HepG2 (cell line): ENCODE measurements at regions not wholly inside any gene's neighbourhood (a gene's known extent, or its start where the extent isn't known, plus 50 kb on each side); places are given as distances from the start of the nearest gene placed in this dataset.

Source experiments
- ATAC-seq: fragments of 200-7000 bp; cut with Tn5 transposase; 3 replicates; pipeline ENCODE4 v1.9.1; 2020; ENCODE audit warnings: mild to moderate bottlenecking, moderate library complexity
- BruUV-seq: library from RNA; stranded (reverse); fragments of 400-500 nt; replicated peaks from 2 replicates; lab custom pipeline; 2021; lab: Mats Ljungman, UMichigan
- CTCF ChIA-PET: fragments of 300-600 bp; formaldehyde crosslinking; extraction: SDS; loops from one replicate; lab custom pipeline; 2021; ENCODE audit warnings: low total read pairs, inconsistent platforms, low intra/inter-chr PET ratio; lab: Yijun Ruan, JAX
- POLR2A ChIA-PET: fragments of 350-600 bp; sonication (Branson Sonifier 250); formaldehyde crosslinking; loops from one replicate; lab custom pipeline; 2020; ENCODE audit warnings: antibody characterized with exemption, inconsistent platforms; lab: Yijun Ruan, JAX
- DNase-seq: peaks from one replicate; pipeline ENCODE4 v3.0.0-alpha.2; 2015; ENCODE audit warnings: low spot score
- FAIRE-seq: peaks from 3 replicates; lab custom pipeline; 2011; peaks lifted over from hg19 to GRCh38; lab: Jason Lieb, UNC
- H2AFZ ChIP-seq: one replicate; pipeline ENCODE4 v1.6.1; 2011; ENCODE audit warnings: low read length, inconsistent platforms
- H3K27ac ChIP-seq: fragments of 300-600 bp; 3 replicates; pipeline ENCODE4 v1.8.0; 2011; ENCODE audit warnings: mixed run types, mild to moderate bottlenecking, mixed read lengths, low read length, inconsistent platforms; ENCODE audit not compliant: insufficient read depth; ENCODE audit errors: extremely low read length
- H3K27me3 ChIP-seq, 2 experiments: fragments of 200-600 bp in 1 of 2; 2 replicates in 1 of 2; 3 replicates in 1 of 2; pipeline versions ENCODE4 v1.6.0 to v1.8.0; 2011; ENCODE audit warnings: low read length in 2 of 2, mild to moderate bottlenecking in 2 of 2, moderate library complexity in 2 of 2, inconsistent platforms in 1 of 2; ENCODE audit not compliant: insufficient read depth in 2 of 2, control insufficient read depth in 1 of 2
- H3K36me3 ChIP-seq, 2 experiments: fragments of 200-600 bp in 1 of 2; replicated peaks in 1 of 2; 2 replicates in 1 of 2; 3 replicates in 1 of 2; pipeline versions ENCODE4 v1.5.1 to v1.8.0; 2011; ENCODE audit warnings: low read length in 2 of 2, inconsistent platforms in 1 of 2; ENCODE audit not compliant: insufficient read depth in 2 of 2, control insufficient read depth in 1 of 2
- H3K4me1 ChIP-seq: 2 replicates; pipeline ENCODE4 v1.5.1; 2012; ENCODE audit warnings: low read length, inconsistent platforms; ENCODE audit not compliant: insufficient read depth
- H3K4me2 ChIP-seq: 2 replicates; pipeline ENCODE4 v1.6.0; 2011; ENCODE audit warnings: low read depth, low read length, inconsistent platforms
- H3K4me3 ChIP-seq, 3 experiments: fragments of 200-600 bp in 1 of 3; sonication (generic), shearing (Covaris generic) in 1 of 3; replicated peaks in 1 of 3; 2 replicates each; pipeline ENCODE4 v1.5.1; 2011 to 2016; ENCODE audit warnings: low read length in 3 of 3, inconsistent platforms in 2 of 3, low read depth in 2 of 3, mild to moderate bottlenecking in 2 of 3, control low read depth in 1 of 3, mixed read lengths in 1 of 3; ENCODE audit not compliant: insufficient read depth in 1 of 3
- H3K79me2 ChIP-seq: one replicate; pipeline ENCODE4 v1.6.1; 2011; ENCODE audit warnings: low read length, inconsistent platforms; ENCODE audit not compliant: insufficient read depth
- H3K9ac ChIP-seq: 2 replicates; pipeline ENCODE4 v1.6.0; 2011; ENCODE audit warnings: mild to moderate bottlenecking, low read depth, low read length, inconsistent platforms; ENCODE audit not compliant: insufficient read depth
- H3K9me3 ChIP-seq: 2 replicates; pipeline ENCODE4 v1.5.1; 2012; ENCODE audit warnings: mild to moderate bottlenecking, low read length
- H4K20me1 ChIP-seq: 2 replicates; pipeline ENCODE4 v1.6.0; 2011; ENCODE audit warnings: inconsistent platforms, mild to moderate bottlenecking, low read length, moderate library complexity; ENCODE audit not compliant: insufficient read depth
- HNRNPL ChIP-seq: fragments of 200-400 bp; formaldehyde crosslinking; IDR thresholded peaks from 2 replicates; pipeline ENCODE4 v1.6.1; 2017; ENCODE audit warnings: mild to moderate bottlenecking, low read depth, low read length
- MED1 ChIP-seq: sonication (generic); formaldehyde crosslinking; IDR thresholded peaks from 2 replicates; pipeline ENCODE4 v1.4.0; 2020; ENCODE audit warnings: missing genetic modification reagents
- SRSF4 ChIP-seq: fragments of 200-400 bp; formaldehyde crosslinking; IDR thresholded peaks from one replicate; pipeline ENCODE4 v1.6.1; 2018; ENCODE audit warnings: mild to moderate bottlenecking, low read depth, low read length, moderate library complexity; ENCODE audit not compliant: poor library complexity, severe bottlenecking
- ZNF12 ChIP-seq: sonication (generic); formaldehyde crosslinking; IDR thresholded peaks from 2 replicates; pipeline ENCODE4 v1.5.0; 2020; ENCODE audit warnings: missing genetic modification reagents
- ZNF615 ChIP-seq: sonication (generic); formaldehyde crosslinking; IDR thresholded peaks from 2 replicates; pipeline ENCODE4 v1.5.0; 2020; ENCODE audit warnings: mild to moderate bottlenecking, missing genetic modification reagents, borderline replicate concordance
- WGBS: methylation state at CpG from one replicate; pipeline ENCODE4 v1.1.6; 2017; ENCODE audit warnings: low lambda C conversion rate; 5-methylcytosine and 5-hydroxymethylcytosine counted together
- in situ Hi-C: cut with HindIII; loops from 2 replicates; pipeline ENCODE4 v1.10.0; 2017; ENCODE audit warnings: low pct_unique_long_range_greater_than_20kb; ENCODE audit not compliant: extremely low pct_ligation_motif_present
- intact Hi-C: fragments of 100-400 bp; cut with micrococcal nuclease; formaldehyde crosslinking; loops from one replicate; pipeline ENCODE4 v1.10.0; 2022; ENCODE audit not compliant: unreplicated experiment
- TF ChIP-seq, protein P1 (sequence below): fragments of 450-650 bp; IDR thresholded peaks from 2 replicates; pipeline ENCODE4 v1.6.1; 2017; ENCODE audit warnings: mild to moderate bottlenecking
- TF ChIP-seq, protein P2 (sequence below): IDR thresholded peaks from 2 replicates; pipeline ENCODE4 v1.4.0; 2020; ENCODE audit warnings: mild to moderate bottlenecking, missing genetic modification reagents
- TF ChIP-seq, protein P3 (sequence below): sonication (generic); formaldehyde crosslinking; IDR thresholded peaks from 2 replicates; pipeline ENCODE4 v1.4.0; 2020; ENCODE audit warnings: missing genetic modification reagents

DNA sequence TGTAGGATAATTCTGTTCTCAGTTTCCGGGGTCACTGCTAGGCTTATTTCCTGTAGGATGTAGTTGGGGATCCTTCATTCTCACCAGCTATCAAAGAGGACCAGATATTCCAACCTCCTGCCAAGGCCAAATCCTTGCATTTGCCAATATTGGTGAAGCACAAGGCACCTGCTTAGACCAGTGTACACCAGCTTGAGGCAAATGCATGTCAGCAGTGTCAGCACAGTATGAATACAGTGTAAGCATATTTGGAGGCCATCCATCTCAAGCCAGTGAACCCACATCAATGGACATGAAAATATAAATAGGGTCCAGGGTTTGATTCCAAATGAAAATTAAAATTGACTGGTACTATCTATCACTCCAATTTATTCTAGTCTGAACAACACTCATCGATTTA lies 88.0 kb upstream of the MAPRE2 start:
- intact Hi-C loops (no loop called here), in situ Hi-C loops (no loop called here)
- Histone ChIP-seq H3K4me3 (no peak overlapping the region), H3K27me3 (no peaks in the 10 kb centered on the region), H3K9me3 (no peaks in the 10 kb centered on the region), H4K20me1 (no peaks in the 10 kb centered on the region), H3K4me1 (peaks cover 41% of the 10 kb centered on the region), H3K36me3 (no peaks in the 10 kb centered on the region), H3K79me2 (no peaks in the 10 kb centered on the region), H2AFZ (no peak overlapping the region), H3K4me2 (no peak overlapping the region), H3K9ac (no peak overlapping the region), H3K27ac (no peak overlapping the region)
- ChIA-PET POLR2A (no interaction called here), CTCF (no interaction called here)
- no peak for ATAC-seq
- no peak for FAIRE-seq
- WGBS: 73% methylated on average over 2 of the region's 2 CpGs
- no TSS peak for BruUV-seq
- no peak for DNase-seq
- TF ChIP-seq HNRNPL (no peak), SRSF4 (no peak), MED1 (no peak), ZNF615 (CRISPR knock-in tag) (no peak), ZNF12 (no peak)
- TF ChIP-seq, protein P1, sequence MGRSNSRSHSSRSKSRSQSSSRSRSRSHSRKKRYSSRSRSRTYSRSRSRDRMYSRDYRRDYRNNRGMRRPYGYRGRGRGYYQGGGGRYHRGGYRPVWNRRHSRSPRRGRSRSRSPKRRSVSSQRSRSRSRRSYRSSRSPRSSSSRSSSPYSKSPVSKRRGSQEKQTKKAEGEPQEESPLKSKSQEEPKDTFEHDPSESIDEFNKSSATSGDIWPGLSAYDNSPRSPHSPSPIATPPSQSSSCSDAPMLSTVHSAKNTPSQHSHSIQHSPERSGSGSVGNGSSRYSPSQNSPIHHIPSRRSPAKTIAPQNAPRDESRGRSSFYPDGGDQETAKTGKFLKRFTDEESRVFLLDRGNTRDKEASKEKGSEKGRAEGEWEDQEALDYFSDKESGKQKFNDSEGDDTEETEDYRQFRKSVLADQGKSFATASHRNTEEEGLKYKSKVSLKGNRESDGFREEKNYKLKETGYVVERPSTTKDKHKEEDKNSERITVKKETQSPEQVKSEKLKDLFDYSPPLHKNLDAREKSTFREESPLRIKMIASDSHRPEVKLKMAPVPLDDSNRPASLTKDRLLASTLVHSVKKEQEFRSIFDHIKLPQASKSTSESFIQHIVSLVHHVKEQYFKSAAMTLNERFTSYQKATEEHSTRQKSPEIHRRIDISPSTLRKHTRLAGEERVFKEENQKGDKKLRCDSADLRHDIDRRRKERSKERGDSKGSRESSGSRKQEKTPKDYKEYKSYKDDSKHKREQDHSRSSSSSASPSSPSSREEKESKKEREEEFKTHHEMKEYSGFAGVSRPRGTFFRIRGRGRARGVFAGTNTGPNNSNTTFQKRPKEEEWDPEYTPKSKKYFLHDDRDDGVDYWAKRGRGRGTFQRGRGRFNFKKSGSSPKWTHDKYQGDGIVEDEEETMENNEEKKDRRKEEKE: no peak
- TF ChIP-seq, protein P2, sequence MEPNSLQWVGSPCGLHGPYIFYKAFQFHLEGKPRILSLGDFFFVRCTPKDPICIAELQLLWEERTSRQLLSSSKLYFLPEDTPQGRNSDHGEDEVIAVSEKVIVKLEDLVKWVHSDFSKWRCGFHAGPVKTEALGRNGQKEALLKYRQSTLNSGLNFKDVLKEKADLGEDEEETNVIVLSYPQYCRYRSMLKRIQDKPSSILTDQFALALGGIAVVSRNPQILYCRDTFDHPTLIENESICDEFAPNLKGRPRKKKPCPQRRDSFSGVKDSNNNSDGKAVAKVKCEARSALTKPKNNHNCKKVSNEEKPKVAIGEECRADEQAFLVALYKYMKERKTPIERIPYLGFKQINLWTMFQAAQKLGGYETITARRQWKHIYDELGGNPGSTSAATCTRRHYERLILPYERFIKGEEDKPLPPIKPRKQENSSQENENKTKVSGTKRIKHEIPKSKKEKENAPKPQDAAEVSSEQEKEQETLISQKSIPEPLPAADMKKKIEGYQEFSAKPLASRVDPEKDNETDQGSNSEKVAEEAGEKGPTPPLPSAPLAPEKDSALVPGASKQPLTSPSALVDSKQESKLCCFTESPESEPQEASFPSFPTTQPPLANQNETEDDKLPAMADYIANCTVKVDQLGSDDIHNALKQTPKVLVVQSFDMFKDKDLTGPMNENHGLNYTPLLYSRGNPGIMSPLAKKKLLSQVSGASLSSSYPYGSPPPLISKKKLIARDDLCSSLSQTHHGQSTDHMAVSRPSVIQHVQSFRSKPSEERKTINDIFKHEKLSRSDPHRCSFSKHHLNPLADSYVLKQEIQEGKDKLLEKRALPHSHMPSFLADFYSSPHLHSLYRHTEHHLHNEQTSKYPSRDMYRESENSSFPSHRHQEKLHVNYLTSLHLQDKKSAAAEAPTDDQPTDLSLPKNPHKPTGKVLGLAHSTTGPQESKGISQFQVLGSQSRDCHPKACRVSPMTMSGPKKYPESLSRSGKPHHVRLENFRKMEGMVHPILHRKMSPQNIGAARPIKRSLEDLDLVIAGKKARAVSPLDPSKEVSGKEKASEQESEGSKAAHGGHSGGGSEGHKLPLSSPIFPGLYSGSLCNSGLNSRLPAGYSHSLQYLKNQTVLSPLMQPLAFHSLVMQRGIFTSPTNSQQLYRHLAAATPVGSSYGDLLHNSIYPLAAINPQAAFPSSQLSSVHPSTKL (CRISPR knock-in tag): no peak
- TF ChIP-seq, protein P3, sequence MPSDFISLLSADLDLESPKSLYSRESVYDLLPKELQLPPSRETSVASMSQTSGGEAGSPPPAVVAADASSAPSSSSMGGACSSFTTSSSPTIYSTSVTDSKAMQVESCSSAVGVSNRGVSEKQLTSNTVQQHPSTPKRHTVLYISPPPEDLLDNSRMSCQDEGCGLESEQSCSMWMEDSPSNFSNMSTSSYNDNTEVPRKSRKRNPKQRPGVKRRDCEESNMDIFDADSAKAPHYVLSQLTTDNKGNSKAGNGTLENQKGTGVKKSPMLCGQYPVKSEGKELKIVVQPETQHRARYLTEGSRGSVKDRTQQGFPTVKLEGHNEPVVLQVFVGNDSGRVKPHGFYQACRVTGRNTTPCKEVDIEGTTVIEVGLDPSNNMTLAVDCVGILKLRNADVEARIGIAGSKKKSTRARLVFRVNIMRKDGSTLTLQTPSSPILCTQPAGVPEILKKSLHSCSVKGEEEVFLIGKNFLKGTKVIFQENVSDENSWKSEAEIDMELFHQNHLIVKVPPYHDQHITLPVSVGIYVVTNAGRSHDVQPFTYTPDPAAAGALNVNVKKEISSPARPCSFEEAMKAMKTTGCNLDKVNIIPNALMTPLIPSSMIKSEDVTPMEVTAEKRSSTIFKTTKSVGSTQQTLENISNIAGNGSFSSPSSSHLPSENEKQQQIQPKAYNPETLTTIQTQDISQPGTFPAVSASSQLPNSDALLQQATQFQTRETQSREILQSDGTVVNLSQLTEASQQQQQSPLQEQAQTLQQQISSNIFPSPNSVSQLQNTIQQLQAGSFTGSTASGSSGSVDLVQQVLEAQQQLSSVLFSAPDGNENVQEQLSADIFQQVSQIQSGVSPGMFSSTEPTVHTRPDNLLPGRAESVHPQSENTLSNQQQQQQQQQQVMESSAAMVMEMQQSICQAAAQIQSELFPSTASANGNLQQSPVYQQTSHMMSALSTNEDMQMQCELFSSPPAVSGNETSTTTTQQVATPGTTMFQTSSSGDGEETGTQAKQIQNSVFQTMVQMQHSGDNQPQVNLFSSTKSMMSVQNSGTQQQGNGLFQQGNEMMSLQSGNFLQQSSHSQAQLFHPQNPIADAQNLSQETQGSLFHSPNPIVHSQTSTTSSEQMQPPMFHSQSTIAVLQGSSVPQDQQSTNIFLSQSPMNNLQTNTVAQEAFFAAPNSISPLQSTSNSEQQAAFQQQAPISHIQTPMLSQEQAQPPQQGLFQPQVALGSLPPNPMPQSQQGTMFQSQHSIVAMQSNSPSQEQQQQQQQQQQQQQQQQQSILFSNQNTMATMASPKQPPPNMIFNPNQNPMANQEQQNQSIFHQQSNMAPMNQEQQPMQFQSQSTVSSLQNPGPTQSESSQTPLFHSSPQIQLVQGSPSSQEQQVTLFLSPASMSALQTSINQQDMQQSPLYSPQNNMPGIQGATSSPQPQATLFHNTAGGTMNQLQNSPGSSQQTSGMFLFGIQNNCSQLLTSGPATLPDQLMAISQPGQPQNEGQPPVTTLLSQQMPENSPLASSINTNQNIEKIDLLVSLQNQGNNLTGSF (CRISPR knock-in tag): no peak
